ELF-1 (cell line): ENCODE measurements at regions not wholly inside any gene's neighbourhood (a gene's known extent, or its start where the extent isn't known, plus 50 kb on each side); places are given as distances from the start of the nearest gene placed in this dataset.

Experiments
- DNase-seq: peaks from one replicate; pipeline ENCODE4 v3.0.0-alpha.2; 2016; ENCODE audit warnings: low read depth, low spot score

- no peak for DNase-seq
Observed at GRCh38 chr1:239593527-239593926, 207.2 kb downstream of the CHRM3 start.

- DNase-seq, result no peak
Observed at GRCh38 chr1:239600588-239600987, 214.2 kb downstream of the CHRM3 start.

DNA sequence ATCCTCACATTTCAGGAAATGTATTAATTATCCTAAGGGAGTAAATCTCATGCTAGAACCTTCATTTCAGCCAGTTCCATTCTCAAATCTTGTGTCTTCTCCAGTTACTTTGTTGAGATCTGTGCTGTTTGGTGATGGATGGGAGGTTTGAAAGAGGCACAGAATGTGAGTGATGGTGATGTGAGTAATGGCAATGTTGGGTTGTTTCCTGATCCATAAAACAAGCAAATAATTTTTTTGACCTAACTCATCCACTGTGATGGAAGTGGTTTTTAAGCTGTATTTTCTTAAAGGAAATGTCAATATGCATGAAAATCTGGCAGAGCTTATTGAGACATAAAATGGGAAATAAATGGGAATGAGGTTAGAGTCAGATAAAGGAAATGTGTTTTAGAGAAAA lies 214.7 kb downstream of the CHRM3 start:
- DNase-seq, result no peak

GRCh38 chr1:239603530-239603929 lies 217.2 kb downstream of the CHRM3 start:
- DNase-seq, result no peak

- no peak for DNase-seq
Observed at GRCh38 chr1:239606850-239607400, 220.6 kb downstream of the CHRM3 start.

DNA sequence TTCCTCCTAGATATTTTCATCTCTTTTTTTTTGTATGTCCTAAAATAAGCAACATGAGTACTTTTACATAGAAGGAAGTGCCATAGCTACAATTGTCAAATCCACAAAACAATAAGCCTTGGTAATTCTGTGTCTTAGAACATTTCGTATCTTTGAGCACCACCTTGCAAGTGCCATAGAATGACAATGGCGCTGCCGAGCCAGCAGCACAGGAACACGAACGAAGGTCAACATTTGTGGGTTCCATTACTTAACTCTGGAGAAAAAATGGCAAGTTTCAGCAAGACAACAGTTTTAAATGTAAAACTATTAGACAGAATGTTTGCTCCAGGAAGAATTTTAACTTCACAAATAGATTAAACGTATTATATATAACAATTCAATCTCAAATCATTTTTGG lies 222.1 kb downstream of the CHRM3 start:
- no peak for DNase-seq

DNA sequence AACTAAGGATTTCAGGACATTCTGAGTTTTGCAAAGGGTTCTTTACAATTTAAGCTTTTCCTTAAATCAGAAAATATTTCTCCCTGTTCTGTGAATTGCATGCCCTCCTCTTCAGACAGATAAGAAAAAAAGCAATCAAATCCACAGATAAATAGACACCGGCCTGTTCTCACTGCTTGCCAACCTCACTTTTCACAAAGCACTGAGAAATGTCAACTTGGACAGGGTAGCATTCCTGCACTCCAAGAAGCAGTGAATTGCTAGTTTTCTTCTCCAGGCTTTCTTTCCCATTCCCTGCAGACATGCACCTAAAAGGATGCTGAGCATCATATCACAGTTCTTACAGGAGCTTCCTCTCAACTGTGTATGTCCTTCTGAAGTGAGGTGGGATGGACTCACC lies 226.0 kb downstream of the CHRM3 start:
- DNase-seq, result no peak

DNA sequence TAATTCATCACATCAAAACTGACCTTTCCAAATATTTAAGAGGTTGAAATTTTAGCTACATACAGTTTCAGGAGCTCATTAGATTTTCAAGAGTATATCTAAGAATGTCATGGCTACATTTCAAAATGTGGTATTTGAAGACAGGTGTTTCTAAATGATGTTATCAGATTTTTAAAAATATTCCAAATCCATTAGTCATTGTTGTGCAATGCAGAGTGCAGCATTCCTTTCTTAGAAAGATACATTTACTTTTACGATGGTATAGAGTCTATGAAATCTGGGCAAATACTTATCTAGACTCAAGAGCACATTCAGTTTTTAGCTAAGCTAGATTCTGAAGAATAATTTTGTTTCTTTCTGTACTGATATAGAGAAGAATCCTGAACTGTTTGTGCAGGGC lies 230.3 kb downstream of the CHRM3 start:
- no peak for DNase-seq

GRCh38 chr1:239617259-239617658 lies 230.9 kb downstream of the CHRM3 start:
- no peak for DNase-seq

GRCh38 chr1:239617731-239618130 lies 231.4 kb downstream of the CHRM3 start:
- DNase-seq, result no peak

GRCh38 chr1:239619190-239619589 lies 232.8 kb downstream of the CHRM3 start:
- DNase-seq, result no peak

DNA sequence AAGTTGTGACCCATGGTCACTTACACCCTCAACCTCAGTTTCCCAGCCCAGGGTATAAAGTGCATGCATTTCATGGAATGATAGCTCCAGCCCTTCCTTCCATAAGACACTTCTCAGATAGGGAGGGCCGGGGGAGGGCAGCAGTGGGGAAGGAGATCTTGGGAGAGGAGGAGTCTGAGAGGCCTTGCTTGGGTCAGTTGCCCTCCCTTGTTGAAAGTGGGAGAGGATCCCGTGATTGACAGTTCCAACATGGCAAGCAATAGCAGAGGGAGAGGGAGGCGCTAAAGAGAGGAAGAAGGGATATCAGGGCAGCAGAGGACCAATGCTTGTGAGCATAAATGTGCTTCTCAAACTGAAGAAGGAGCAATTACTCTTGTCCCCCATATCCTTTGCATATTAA lies 244.4 kb downstream of the CHRM3 start:
- peak; percentile 26 for DNase-seq

DNA sequence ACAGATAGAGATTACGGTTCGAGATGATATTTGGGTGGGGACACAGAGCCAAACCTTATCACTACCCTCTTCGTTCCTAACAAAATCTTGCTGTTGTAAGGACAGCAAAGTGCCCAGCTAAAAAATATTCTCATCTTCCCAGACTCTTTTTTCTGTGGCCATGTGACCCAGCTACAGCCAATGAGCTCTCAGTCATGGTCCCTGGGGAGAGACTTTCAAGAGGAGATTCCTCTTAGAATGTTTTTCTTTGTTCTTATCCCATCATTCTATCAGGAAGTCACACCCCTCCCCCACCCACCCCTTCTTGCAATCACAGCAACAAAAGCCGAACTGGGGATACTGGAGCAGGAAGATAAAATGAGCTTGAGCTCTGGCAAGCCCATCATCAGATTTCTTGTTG lies 247.1 kb downstream of the CHRM3 start:
- peak; percentile 23 for DNase-seq

DNA sequence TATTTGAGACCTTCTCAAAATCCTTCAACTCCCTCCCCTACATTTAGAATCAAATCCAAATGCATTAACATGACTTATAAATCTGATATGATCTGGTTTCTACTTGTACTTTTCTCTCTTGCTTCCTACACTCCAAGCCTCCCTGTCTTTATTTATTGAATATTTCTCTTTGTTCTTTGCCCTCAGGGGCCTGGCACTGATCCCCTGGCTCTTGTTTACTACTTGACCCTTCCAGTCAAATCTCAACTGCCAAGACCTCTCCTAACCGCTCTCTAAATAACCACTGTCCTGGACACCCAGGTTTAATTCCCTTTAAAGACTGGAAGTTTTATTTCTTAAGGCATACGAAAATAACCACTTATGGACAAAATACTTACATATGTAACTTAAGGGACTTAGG lies 248.9 kb downstream of the CHRM3 start:
- no peak for DNase-seq

DNA sequence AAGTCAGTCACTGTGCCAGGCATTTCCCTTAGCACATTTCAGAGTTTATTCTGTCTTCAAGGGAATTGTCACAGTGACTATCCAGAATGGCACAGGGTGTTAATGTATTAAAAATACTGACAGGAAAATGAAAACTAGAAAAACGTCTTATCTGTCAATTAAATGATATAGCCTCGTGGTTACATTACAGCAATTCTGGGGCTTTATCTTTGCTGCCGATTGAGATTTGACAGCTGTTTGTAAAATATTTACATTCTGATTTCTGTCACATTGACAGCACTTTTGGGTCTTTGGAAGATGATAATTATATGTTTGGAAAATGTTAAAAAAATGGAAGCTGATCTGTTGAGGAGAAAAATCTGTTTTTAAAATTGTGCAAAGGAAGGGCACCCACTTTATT lies 250.0 kb downstream of the CHRM3 start:
- DNase-seq, result no peak

DNA sequence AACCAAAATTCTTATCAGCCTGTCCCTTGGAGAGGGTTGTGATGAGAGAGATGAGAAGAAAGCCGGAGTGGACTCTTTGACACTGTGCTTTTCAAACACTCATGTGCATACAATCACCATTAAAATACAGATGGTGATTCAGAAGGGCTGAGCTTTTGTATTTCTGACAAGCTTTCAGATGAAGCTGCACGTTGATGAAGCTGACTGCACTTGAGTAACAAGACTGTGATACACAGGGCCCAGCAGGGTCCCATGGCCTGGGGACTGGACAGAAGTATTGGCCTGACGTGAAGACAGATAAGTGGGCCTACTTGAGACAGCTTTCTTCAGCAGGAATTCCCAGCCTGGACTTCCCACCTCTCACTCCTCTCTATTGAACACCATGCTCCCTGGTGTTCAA lies 258.2 kb downstream of the CHRM3 start:
- no peak for DNase-seq

- no peak for DNase-seq
Observed at GRCh38 chr1:239647045-239647444, 260.7 kb downstream of the CHRM3 start.

DNA sequence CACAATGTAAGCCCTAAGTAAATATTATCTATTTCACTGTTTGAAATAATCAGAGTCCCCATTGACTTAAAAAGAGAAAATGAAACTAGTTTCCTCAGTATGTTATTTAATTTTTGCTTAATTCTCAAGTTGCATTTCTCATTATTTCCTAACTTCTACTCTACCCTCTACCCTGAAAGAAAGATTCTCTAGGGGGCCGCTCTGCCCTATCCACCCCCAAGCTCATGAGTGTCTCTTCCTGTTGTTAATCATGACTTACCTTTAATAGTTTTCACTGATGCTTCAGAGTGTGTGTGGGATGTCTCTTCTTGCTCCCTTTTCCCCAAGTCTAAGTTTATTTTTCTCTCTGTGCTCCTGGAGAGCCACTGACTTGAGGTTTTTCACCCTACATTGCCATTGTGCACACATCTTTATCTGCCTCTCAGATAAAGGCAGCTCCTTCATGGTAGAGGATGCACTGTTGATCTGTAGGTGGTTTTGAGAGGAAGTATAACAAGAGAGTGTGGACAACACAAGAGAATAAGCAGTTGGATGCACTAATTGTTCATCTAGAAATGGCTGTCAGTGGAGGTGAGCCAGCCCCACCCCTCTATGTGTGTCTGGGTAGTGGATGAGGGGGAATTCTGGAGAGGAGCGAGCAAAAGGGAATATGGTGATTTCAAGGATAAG lies 261.7 kb downstream of the CHRM3 start:
- DNase-seq, result no peak

DNA sequence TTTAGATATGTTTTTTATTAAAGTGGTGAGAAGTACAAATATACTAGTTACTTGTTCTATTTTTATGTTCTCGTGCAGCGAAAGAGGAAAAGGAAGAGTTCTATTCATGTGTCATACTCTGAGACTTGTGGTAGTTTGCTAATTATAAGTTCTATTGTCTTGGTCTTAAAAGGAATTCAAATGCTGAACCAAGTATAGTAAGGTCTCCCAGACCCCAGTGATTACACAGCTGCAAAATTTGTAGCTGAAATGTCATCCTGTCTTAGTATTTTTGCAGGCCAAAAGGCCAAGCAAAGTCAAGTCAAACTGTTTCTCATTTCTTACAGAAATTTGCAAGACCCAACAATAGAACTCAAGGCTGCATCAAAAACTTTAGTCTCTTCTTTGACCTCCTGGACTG lies 268.7 kb downstream of the CHRM3 start:
- DNase-seq, result no peak

DNA sequence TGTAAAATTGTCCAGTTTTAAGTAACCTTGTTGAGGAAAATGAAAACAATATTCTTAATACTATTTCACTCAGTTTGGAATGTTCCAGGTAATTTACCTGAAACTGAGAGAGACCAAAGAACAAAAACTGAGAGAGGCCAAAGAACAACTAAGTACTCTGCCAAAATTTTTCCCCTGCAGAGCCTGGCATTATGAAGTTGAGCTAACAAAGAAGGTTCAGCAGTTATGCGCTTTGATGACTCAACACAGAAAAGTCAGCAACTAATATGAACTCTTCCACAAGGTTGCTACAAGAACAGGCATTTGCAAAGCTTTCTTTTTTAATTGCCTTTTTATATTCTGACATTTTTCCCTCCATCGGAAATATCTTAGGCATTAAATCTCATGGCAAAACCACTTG lies 270.9 kb downstream of the CHRM3 start:
- DNase-seq, result no peak

- no peak for DNase-seq
Observed at GRCh38 chr1:239662950-239663349, 276.6 kb downstream of the CHRM3 start.

- no peak for DNase-seq
Observed at GRCh38 chr1:239672256-239672655, 285.9 kb downstream of the CHRM3 start.

DNA sequence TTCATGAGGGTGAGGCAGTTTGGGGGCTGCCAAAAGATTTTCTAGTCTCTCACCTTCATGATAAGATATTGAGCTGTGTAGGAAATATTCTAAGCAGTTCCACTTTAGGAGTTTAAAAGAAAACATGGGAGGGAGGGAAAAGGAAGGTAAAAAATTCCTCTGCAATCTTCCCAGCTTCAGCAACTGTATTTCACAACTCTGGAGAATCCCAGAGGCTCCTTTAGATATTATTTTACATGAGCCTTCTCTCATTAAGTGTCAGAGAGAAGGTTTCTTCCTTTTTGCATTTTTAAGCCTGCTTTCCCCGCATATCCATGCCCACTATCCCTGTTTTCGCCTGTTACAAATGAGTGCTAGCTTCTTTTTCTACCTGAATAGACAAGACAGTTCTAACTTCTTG lies 289.4 kb downstream of the CHRM3 start:
- DNase-seq, result no peak
